Raji (cell line): ENCODE measurements at regions not wholly inside any gene's neighbourhood (a gene's known extent, or its start where the extent isn't known, plus 50 kb on each side); places are given as distances from the start of the nearest gene placed in this dataset.

ENCODE experiments used
- POLR2A ChIP-seq: IDR thresholded peaks from 2 replicates; pipeline ENCODE4 v1.6.1; 2011; ENCODE audit warnings: low read depth, low read length, control low read depth; ENCODE audit not compliant: insufficient read depth

DNA sequence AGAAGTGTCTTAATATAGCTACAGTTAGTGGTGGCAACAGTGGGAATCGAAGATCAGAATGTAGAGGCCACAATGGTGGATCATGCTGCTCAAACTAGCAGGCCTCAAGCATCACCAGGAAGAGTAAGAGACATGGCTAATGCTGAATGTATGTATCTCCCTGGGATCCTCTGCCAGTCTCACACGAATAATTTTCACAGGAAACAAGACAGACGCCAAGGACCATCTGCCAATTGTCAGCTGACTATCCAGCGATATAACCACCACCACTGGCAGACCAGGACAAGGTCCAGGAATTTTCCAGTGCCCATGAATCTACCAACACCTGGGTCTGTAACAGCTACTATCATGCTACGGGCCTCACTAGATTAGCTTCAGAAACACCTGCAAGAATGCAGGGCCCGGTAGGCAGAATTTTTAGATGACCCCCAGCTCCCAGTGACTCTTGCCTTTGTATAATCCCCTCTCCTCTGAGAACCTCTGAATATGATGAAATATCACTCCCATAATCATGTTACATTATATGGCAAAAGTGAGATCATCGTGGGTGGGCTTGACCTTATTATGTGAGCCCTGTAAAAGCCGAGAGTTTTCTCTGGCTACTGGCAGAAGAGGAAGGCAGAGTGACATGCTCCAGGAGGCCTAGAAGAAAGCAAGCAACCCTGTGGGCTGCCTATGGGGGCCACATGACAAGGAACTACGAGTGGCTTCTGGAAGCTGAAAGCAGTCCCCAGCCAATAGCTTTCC lies 429.8 kb downstream of the BCOR start:
- TF ChIP-seq POLR2A: no peak

DNA sequence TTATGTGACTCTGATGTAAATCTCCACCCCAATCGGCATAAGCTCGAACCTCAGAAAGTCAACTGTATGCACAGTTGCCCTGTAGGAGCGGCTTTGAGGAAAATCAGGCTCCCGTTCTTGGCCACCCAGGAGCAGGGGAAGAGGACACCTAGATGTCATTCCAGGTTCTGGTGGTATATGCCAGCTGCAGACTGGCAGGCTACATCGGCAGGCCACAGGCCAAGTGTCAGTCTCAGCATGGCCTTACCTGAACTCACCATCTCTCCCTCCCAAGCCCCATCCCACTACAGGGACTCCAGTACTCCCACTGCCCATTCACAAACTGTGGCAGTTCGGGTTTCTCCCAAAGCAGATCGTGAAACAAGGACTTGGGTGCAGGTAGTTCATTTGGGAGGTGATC lies 428.1 kb downstream of the BCOR start:
- TF ChIP-seq POLR2A: no peak

GRCh38 chrX:39670281-39670680 lies 427.5 kb downstream of the BCOR start:
- no peak for TF ChIP-seq POLR2A

- no peak for TF ChIP-seq POLR2A
Observed at GRCh38 chrX:39672405-39672804, 425.4 kb downstream of the BCOR start.

- no peak for TF ChIP-seq POLR2A
Observed at GRCh38 chrX:39674490-39675161, 423.1 kb downstream of the BCOR start.

DNA sequence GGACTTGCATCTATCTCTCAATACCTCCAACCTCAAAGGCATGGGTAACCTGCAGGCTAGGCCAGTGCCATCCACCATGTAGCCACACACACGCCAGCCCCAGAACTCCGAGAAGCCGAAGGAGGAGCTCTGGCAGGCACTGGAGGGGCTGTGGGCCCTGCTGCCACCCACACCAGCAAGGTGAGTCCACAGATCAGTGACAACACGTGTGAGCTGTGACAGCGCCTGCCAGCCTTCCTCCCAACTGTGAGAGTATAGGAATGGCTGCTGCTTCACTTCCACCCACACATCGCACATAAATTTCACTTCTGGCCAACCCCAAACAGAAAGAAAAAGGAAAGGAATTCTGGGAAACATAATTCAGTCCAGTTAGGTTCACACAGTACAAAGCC lies 422.6 kb downstream of the BCOR start:
- no peak for TF ChIP-seq POLR2A

- TF ChIP-seq POLR2A: no peak
Observed at GRCh38 chrX:39675619-39676018, 422.1 kb downstream of the BCOR start.

- no peak for TF ChIP-seq POLR2A
Observed at GRCh38 chrX:39676434-39676833, 421.3 kb downstream of the BCOR start.

- no peak for TF ChIP-seq POLR2A
Observed at GRCh38 chrX:39677585-39677977, 420.2 kb downstream of the BCOR start.

DNA sequence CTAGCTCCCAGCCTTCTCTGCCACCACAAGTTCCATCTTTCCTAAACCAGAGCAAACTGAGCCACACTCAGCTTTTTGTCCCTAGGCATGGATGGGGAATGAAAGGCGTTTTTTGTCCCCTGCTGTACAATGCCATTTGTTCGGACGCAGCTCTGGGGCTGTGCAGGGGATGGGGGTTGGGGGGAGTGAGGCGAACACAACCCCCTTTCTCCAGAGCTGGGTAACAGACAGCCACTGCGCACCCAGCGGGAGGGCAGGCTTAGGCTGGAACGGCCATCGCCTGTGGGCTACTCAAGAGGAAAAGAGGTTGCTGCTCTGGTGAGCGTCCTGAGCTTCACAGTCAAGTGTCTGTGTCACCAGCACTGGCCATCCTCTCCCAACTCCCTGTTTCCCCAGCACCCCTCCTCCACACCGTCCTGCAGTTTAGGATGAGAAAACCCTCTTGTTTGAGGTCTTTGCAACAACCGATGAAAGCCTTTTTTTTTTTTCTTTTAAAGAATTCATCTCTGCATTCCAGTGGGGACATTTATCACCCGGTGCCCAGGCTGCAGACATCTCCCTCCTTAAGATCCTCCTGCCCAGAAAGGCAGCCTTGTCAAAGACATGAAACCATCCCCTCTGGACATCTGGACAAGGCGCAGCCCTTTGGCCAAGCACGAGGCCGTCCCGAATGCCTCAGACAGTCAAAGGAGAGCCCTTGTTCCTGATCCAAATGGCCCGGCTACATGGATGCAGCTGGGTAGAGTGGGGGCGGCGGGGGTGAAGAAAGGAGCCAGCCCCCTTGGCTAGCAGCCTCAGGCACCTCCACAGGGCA lies 419.6 kb downstream of the BCOR start:
- TF ChIP-seq POLR2A: no peak

- TF ChIP-seq POLR2A: no peak
Observed at GRCh38 chrX:39678914-39679313, 418.8 kb downstream of the BCOR start.

DNA sequence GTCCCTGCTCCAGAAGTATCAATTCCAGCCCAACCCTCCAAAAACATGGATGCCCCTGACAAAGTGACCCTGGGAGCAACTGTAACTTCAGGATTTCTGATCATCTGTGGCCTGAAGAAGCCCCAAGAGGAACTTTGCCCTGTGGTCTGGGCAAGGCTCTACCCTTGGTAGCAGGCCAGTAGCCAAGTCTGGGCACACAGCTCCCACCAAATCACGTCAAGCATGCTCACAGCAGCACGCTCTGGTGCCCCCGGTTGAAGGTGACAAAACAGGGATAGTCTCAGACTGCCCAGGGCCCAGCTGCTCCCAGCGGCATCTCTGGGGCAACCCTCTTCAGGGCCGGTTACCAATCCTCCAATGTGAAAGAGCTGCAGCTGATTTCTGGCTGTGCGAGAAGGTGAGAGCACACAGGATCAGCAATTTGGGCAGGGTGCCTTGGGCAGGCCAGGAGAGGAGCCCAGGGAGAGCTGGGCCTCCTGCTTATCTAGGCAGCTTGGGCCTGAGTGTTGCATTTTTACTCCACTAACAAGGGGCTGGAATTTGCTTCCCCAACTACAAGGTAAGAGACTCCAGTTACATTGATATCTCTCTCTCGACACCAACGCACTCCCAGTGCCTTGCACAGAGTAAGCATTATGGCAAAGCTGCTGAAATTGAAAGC lies 418.1 kb downstream of the BCOR start:
- TF ChIP-seq POLR2A: no peak

- no peak for TF ChIP-seq POLR2A
Observed at GRCh38 chrX:39681885-39682284, 415.9 kb downstream of the BCOR start.

GRCh38 chrX:39682778-39683177 lies 415.0 kb downstream of the BCOR start:
- no peak for TF ChIP-seq POLR2A

DNA sequence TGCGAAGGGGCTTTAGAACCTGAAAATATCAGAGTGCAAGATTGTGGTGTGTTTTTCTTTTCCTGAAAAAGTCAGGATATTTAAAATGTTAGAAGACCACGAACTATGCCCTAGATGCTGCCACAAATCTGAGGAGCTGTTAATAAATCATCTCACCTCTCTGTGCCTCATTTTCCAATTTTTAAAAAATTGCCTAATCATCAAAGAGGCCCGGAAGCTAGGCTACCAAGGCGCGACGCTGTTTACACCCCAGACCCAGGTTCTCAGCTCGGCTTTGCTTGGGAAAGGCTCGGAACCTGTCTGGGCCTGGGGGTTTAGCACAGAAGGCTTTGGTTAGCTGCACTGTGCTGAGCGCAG lies 409.6 kb downstream of the BCOR start:
- no peak for TF ChIP-seq POLR2A

GRCh38 chrX:39688576-39689375 lies 409.0 kb downstream of the BCOR start:
- TF ChIP-seq POLR2A: no peak
